PFSK-1 (cell line): ENCODE measurements at regions not wholly inside any gene's neighbourhood (a gene's known extent, or its start where the extent isn't known, plus 50 kb on each side); places are given as distances from the start of the nearest gene placed in this dataset.

Experiments
- FOXP2 ChIP-seq: optimal IDR thresholded peaks from 2 replicates; pipeline ENCODE3; 2011; ENCODE audit warnings: borderline replicate concordance, control low read depth, inconsistent platforms; ENCODE audit not compliant: insufficient read depth; ENCODE audit errors: extremely low read length, extremely low read depth
- POLR2AphosphoS5 ChIP-seq: IDR thresholded peaks from 2 replicates; pipeline ENCODE4 v1.6.1; 2012; ENCODE audit warnings: low read depth, mild to moderate bottlenecking, control low read depth, low read length, moderate library complexity
- SIN3A ChIP-seq: IDR thresholded peaks from 2 replicates; pipeline ENCODE4 v1.6.1; 2012; ENCODE audit warnings: mild to moderate bottlenecking, low read length, moderate library complexity, borderline replicate concordance; ENCODE audit not compliant: insufficient read depth
- TAF1 ChIP-seq: IDR thresholded peaks from 2 replicates; pipeline ENCODE4 v1.6.1; 2012; ENCODE audit warnings: low read length, control low read depth, borderline replicate concordance; ENCODE audit not compliant: insufficient read depth
- TF ChIP-seq, protein P1 (sequence below), 2 experiments: IDR thresholded peaks; 2 replicates each; pipeline versions ENCODE4 v1.6.1 to v1.8.0; 2011 to 2012; ENCODE audit warnings: low read depth in 2 of 2, low read length in 2 of 2, control low read depth in 1 of 2, inconsistent platforms in 1 of 2, mild to moderate bottlenecking in 1 of 2, moderate library complexity in 1 of 2; ENCODE audit not compliant: insufficient read depth in 1 of 2

DNA sequence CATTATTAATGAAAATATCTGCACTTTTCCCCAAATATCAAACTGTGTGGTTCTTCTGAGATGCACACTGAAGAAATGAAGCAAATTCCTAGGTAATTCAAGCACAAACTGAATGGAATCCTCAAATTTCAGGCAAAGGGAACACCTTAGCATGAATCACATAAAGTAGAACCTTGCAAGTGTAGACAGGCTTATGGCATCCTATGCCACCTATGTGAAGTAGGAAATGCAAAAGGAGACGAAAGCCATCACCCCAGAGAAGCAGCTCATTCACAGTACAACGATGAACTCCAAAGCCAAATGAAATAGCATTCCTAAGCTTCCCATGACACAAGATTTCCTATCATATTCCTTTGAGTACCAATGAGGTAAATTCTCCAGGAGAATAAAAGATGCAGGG lies 461.2 kb upstream of the RUNX1 start:
- no peak for TF ChIP-seq TAF1
- no peak for TF ChIP-seq POLR2AphosphoS5
- TF ChIP-seq SIN3A, result no peak
- TF ChIP-seq, protein P1, sequence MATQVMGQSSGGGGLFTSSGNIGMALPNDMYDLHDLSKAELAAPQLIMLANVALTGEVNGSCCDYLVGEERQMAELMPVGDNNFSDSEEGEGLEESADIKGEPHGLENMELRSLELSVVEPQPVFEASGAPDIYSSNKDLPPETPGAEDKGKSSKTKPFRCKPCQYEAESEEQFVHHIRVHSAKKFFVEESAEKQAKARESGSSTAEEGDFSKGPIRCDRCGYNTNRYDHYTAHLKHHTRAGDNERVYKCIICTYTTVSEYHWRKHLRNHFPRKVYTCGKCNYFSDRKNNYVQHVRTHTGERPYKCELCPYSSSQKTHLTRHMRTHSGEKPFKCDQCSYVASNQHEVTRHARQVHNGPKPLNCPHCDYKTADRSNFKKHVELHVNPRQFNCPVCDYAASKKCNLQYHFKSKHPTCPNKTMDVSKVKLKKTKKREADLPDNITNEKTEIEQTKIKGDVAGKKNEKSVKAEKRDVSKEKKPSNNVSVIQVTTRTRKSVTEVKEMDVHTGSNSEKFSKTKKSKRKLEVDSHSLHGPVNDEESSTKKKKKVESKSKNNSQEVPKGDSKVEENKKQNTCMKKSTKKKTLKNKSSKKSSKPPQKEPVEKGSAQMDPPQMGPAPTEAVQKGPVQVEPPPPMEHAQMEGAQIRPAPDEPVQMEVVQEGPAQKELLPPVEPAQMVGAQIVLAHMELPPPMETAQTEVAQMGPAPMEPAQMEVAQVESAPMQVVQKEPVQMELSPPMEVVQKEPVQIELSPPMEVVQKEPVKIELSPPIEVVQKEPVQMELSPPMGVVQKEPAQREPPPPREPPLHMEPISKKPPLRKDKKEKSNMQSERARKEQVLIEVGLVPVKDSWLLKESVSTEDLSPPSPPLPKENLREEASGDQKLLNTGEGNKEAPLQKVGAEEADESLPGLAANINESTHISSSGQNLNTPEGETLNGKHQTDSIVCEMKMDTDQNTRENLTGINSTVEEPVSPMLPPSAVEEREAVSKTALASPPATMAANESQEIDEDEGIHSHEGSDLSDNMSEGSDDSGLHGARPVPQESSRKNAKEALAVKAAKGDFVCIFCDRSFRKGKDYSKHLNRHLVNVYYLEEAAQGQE (IDR thresholded peaks at IDR 0.05; ENCODE audit: insufficient read depth in 1 of 2, low read depth in 2 of 2, low read length in 2 of 2), result no peak
- no peak for TF ChIP-seq FOXP2

DNA sequence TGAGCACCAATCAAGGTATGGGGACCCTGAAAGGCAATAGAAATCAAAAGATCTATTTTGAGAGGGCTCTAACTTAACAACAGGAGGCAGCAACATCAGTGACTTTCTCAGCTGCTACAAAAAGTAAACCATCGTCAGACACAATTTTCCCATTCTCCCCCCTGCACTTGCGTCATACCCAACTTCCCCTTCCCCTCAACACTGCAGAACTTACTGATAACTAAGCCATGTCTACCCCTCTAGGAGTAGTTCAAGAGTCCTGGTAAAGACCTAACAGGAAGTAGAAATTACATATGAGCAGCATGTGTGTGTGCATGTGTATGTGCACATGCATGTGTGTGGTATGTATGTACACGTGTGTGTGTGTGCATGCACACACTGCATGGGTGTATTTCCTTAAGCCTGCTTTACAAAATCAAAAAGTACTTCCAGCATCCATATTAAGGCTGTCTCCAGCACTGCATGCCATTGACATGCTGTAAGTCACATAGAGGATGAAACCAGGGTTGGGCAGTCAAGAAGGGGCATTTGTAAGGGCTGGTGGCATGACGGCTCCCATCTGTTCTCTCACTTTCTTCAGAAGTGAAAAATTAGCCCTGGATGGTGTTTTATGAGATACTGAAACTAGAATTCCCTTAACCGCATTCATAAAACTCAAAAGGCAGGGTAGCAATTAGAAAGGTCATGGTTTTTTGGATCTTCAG lies 460.1 kb upstream of the RUNX1 start:
- TF ChIP-seq FOXP2, result no peak
- no peak for TF ChIP-seq TAF1
- no peak for TF ChIP-seq SIN3A
- TF ChIP-seq, protein P1 (IDR thresholded peaks at IDR 0.05; ENCODE audit: insufficient read depth in 1 of 2, low read depth in 2 of 2, low read length in 2 of 2), result no peak
- TF ChIP-seq POLR2AphosphoS5, result no peak

DNA sequence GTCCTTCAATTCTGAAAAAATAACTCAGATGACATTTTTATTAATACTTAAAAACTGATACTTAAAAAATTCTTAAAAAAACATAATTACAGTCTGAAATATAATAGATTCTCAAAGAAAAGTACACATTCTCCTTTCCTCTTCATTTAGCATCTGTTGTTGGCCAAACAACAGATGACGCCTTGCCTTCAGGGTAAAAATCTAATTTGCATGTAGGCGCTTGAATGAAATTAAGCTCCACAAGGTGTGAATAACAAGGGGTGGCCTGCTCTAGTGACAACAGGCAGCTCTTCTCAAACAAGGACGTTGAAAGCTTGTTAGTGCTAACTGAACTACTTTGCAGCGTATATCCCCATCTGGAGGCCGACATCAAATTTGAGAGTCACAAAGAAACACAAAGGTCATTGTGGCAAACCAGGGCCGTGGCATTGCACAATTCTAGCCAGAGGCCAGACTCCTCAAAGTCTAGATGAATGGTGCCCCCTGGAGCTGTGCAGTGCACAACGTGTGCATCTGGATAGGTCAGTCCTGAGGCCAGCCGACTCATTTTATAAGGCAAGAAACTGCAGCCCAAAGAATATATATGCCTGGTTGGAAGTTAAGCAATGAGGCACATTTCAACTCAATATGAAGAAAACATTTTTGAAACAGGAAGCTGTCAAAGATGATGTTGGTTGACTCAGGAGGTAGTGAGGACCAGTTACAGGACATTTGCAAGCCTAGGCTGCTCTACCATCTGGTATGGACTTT lies 459.2 kb upstream of the RUNX1 start:
- no peak for TF ChIP-seq POLR2AphosphoS5
- TF ChIP-seq FOXP2, result no peak
- TF ChIP-seq SIN3A, result no peak
- TF ChIP-seq TAF1, result no peak
- TF ChIP-seq, protein P1 (IDR thresholded peaks at IDR 0.05; ENCODE audit: insufficient read depth in 1 of 2, low read depth in 2 of 2, low read length in 2 of 2), result no peak

DNA sequence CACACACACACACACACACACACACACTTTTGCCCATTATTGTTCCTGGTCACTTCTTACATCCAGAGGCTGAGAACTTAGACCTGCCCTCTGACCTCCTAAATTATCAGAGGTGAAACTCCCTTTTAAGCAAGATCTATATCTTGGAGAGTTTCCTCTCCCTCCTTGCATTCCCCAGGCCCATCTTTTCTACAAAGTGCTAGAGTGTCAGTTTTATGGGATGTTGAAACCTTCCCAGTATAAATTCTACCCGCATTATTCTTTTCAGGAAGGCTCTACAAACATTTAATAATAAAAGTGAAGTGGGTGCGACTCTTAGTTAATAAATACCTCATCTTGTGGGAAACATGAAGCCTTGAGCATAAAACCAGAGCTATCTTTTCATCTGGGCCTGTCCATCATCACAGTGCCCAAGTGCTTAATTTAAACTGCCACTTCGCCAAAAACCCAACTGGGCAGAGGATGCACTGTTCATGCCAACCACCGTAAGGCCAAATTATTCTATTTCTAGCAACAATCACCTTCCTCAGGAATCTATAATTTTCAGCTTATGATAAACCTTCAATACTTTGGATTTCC lies 458.2 kb upstream of the RUNX1 start:
- TF ChIP-seq FOXP2, result no peak
- no peak for TF ChIP-seq SIN3A
- TF ChIP-seq POLR2AphosphoS5, result no peak
- TF ChIP-seq, protein P1 (IDR thresholded peaks at IDR 0.05; ENCODE audit: insufficient read depth in 1 of 2, low read depth in 2 of 2, low read length in 2 of 2), result no peak
- no peak for TF ChIP-seq TAF1
